K562 (cell line): ENCODE measurements at regions not wholly inside any gene's neighbourhood (a gene's known extent, or its start where the extent isn't known, plus 50 kb on each side); places are given as distances from the start of the nearest gene placed in this dataset.

Experiments
- TF ChIP-seq, protein P1 (sequence below), 2 experiments: fragments of 450-650 bp in 1 of 2; sonication (generic) in 1 of 2; formaldehyde crosslinking in 1 of 2; IDR thresholded peaks; 2 replicates each; pipeline versions ENCODE4 v1.7.1 to v1.9.0; 2016 to 2022; ENCODE audit warnings: inconsistent platforms in 1 of 2, mild to moderate bottlenecking in 1 of 2, missing genetic modification reagents in 1 of 2

DNA sequence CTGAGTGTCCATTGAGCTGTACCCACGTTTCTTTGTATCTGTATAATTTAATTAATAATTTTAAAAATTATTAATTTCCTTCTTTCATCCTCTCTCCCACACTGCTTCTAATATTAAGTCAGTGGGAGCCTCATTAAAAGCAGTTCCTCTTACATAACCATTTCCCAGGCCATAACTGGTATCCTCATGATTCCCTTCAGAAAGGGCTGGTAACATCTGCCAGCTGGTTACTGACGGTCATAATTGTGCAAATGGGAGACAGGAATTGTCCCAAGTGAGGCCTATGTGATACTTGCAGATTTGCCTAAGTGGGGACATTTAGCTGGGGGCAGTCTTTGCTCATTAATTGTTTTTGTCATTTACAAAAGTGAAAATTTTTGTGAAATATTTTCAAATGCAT is 69.0 kb upstream of the SPAG17 start (continued):
- TF ChIP-seq, protein P1, sequence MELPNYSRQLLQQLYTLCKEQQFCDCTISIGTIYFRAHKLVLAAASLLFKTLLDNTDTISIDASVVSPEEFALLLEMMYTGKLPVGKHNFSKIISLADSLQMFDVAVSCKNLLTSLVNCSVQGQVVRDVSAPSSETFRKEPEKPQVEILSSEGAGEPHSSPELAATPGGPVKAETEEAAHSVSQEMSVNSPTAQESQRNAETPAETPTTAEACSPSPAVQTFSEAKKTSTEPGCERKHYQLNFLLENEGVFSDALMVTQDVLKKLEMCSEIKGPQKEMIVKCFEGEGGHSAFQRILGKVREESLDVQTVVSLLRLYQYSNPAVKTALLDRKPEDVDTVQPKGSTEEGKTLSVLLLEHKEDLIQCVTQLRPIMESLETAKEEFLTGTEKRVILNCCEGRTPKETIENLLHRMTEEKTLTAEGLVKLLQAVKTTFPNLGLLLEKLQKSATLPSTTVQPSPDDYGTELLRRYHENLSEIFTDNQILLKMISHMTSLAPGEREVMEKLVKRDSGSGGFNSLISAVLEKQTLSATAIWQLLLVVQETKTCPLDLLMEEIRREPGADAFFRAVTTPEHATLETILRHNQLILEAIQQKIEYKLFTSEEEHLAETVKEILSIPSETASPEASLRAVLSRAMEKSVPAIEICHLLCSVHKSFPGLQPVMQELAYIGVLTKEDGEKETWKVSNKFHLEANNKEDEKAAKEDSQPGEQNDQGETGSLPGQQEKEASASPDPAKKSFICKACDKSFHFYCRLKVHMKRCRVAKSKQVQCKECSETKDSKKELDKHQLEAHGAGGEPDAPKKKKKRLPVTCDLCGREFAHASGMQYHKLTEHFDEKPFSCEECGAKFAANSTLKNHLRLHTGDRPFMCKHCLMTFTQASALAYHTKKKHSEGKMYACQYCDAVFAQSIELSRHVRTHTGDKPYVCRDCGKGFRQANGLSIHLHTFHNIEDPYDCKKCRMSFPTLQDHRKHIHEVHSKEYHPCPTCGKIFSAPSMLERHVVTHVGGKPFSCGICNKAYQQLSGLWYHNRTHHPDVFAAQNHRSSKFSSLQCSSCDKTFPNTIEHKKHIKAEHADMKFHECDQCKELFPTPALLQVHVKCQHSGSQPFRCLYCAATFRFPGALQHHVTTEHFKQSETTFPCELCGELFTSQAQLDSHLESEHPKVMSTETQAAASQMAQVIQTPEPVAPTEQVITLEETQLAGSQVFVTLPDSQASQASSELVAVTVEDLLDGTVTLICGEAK (IDR thresholded peaks at IDR 0.05): no peak
- TF ChIP-seq, protein P1 (CRISPR knock-in tag; IDR thresholded peaks at IDR 0.05): no peak
